HG02852 (cell line): ENCODE measurements at regions not wholly inside any gene's neighbourhood (a gene's known extent, or its start where the extent isn't known, plus 50 kb on each side); places are given as distances from the start of the nearest gene placed in this dataset.

Experiments
- ATAC-seq: cut with Tn5 transposase; IDR thresholded peaks from one replicate; pipeline ENCODE4 v1.9.1; 2021; ENCODE audit warnings: mild to moderate bottlenecking, moderate library complexity; ENCODE audit not compliant: unreplicated experiment

GRCh38 chr13:105957769-105958438 lies 577.6 kb downstream of the EFNB2 start:
- no peak for ATAC-seq

- no peak for ATAC-seq
Measured at GRCh38 chr13:105956921-105957320, 578.5 kb downstream of the EFNB2 start.

- ATAC-seq, result no peak
Measured at GRCh38 chr13:105952973-105953290, 582.5 kb downstream of the EFNB2 start.

- ATAC-seq, result peak; percentile 89
Measured at GRCh38 chr13:105952233-105952972, 583.1 kb downstream of the EFNB2 start.

- no peak for ATAC-seq
Measured at GRCh38 chr13:105948143-105948542, 587.3 kb downstream of the EFNB2 start.

- no peak for ATAC-seq
Measured at GRCh38 chr13:105940882-105941281, 594.6 kb downstream of the EFNB2 start.

- ATAC-seq, result no peak
Measured at GRCh38 chr13:105937451-105937850, 598.0 kb downstream of the EFNB2 start.

GRCh38 chr13:105936816-105937215 lies 598.6 kb downstream of the EFNB2 start:
- ATAC-seq, result no peak

GRCh38 chr13:105929505-105929904 lies 606.0 kb downstream of the EFNB2 start:
- no peak for ATAC-seq

- no peak for ATAC-seq
Measured at GRCh38 chr13:105928901-105929300, 606.6 kb downstream of the EFNB2 start.

GRCh38 chr13:105928048-105928447 lies 607.4 kb downstream of the EFNB2 start:
- ATAC-seq, result no peak

GRCh38 chr13:105925496-105925895 lies 610.0 kb downstream of the EFNB2 start:
- ATAC-seq, result no peak

GRCh38 chr13:105921711-105922110 lies 613.8 kb downstream of the EFNB2 start:
- ATAC-seq, result no peak

- ATAC-seq, result no peak
Measured at GRCh38 chr13:105920370-105920769, 615.1 kb downstream of the EFNB2 start.

- ATAC-seq, result no peak
Measured at GRCh38 chr13:105918842-105919741, 616.4 kb downstream of the EFNB2 start.

- no peak for ATAC-seq
Measured at GRCh38 chr13:105915146-105915850, 620.2 kb downstream of the EFNB2 start.

GRCh38 chr13:105914291-105915036 lies 621.0 kb downstream of the EFNB2 start:
- no peak for ATAC-seq

GRCh38 chr13:105908586-105908985 lies 626.9 kb downstream of the EFNB2 start:
- ATAC-seq, result no peak

GRCh38 chr13:105907319-105908019 lies 628.0 kb downstream of the EFNB2 start:
- no peak for ATAC-seq

- ATAC-seq, result no peak
Measured at GRCh38 chr13:105906746-105907145, 628.7 kb downstream of the EFNB2 start.
